GM23248 (cell line): ENCODE measurements at regions not wholly inside any gene's neighbourhood (a gene's known extent, or its start where the extent isn't known, plus 50 kb on each side); places are given as distances from the start of the nearest gene placed in this dataset.

ENCODE experiments used
- DNase-seq: peaks from one replicate; pipeline ENCODE4 v3.0.0-alpha.2; 2015
- H2AFZ ChIP-seq: fragments of 200-600 bp; sonication (generic); 2 replicates; pipeline ENCODE4 v1.6.1; 2016; ENCODE audit warnings: antibody characterized with exemption
- H3F3A ChIP-seq: fragments of 200-600 bp; sonication (generic); 2 replicates; pipeline ENCODE4 v1.6.1; 2016; ENCODE audit warnings: mild to moderate bottlenecking, antibody characterized with exemption, mixed run types; ENCODE audit not compliant: insufficient read depth
- H3K27ac ChIP-seq: fragments of 200-600 bp; sonication (generic); 2 replicates; pipeline ENCODE4 v1.5.1; 2016; ENCODE audit warnings: mild to moderate bottlenecking
- H3K27me3 ChIP-seq: fragments of 200-600 bp; sonication (generic); replicated peaks from 2 replicates; pipeline ENCODE4 v1.6.1; 2016; ENCODE audit warnings: mild to moderate bottlenecking; ENCODE audit not compliant: insufficient read depth
- H3K36me3 ChIP-seq: fragments of 200-600 bp; sonication (generic); 2 replicates; pipeline ENCODE4 v1.6.1; 2016; ENCODE audit warnings: low read depth, mild to moderate bottlenecking
- H3K4me1 ChIP-seq: fragments of 200-600 bp; sonication (generic); 2 replicates; pipeline ENCODE4 v1.6.1; 2016; ENCODE audit warnings: mild to moderate bottlenecking; ENCODE audit not compliant: insufficient read depth
- H3K4me2 ChIP-seq: fragments of 200-600 bp; sonication (generic); one replicate; pipeline ENCODE4 v1.6.1; 2016; ENCODE audit warnings: mild to moderate bottlenecking; ENCODE audit not compliant: unreplicated experiment
- H3K4me3 ChIP-seq: fragments of 200-600 bp; sonication (generic); 2 replicates; pipeline ENCODE4 v1.5.1; 2016; ENCODE audit warnings: mild to moderate bottlenecking
- H3K79me2 ChIP-seq: fragments of 200-600 bp; sonication (generic); 2 replicates; pipeline ENCODE4 v1.6.1; 2016; ENCODE audit warnings: mild to moderate bottlenecking; ENCODE audit not compliant: insufficient read depth
- H3K9ac ChIP-seq: fragments of 200-600 bp; sonication (generic); 2 replicates; pipeline ENCODE4 v1.6.1; 2016; ENCODE audit warnings: mild to moderate bottlenecking
- H3K9me2 ChIP-seq: fragments of 200-600 bp; sonication (generic); 2 replicates; pipeline ENCODE4 v1.6.1; 2016; ENCODE audit warnings: mixed run types, mild to moderate bottlenecking, moderate library complexity; ENCODE audit not compliant: insufficient read depth
- H3K9me3 ChIP-seq: fragments of 200-600 bp; sonication (generic); one replicate; pipeline ENCODE4 v1.6.1; 2017; ENCODE audit warnings: low read depth
- H4K20me1 ChIP-seq: fragments of 200-600 bp; sonication (generic); 2 replicates; pipeline ENCODE4 v1.6.0; 2016; ENCODE audit not compliant: insufficient read depth
- EZH2 ChIP-seq: fragments of 200-600 bp; sonication (generic); IDR thresholded peaks from 2 replicates; pipeline ENCODE4 v1.6.1; 2018; ENCODE audit warnings: antibody characterized with exemption, mild to moderate bottlenecking; ENCODE audit not compliant: insufficient read depth, poor library complexity, severe bottlenecking
- EZH2phosphoT487 ChIP-seq: fragments of 200-600 bp; sonication (generic); IDR thresholded peaks from 2 replicates; pipeline ENCODE4 v1.6.1; 2018; ENCODE audit warnings: antibody characterized with exemption, moderate library complexity, mild to moderate bottlenecking, low read depth; ENCODE audit not compliant: insufficient read depth
- WGBS, 2 experiments: methylation state at CpG; one replicate each; pipeline ENCODE4 v1.1.6; 2015 to 2017; ENCODE audit warnings: low lambda C conversion rate in 2 of 2, low coverage in 1 of 2; ENCODE audit errors: missing lambda C conversion rate in 2 of 2; 5-methylcytosine and 5-hydroxymethylcytosine counted together
- in situ Hi-C: fragments of 300-500 bp; cut with MboI; formaldehyde crosslinking; loops from 2 replicates; pipeline ENCODE4 v1.15.0; 2020

GRCh38 chr1:218616681-218617080, 271.5 kb downstream of the TGFB2 start:
- no peaks in the 10 kb centered on the region for H3K9me3 ChIP-seq
- in situ Hi-C loops, result no loop called here
- no peak overlapping the region for H3K4me3 ChIP-seq
- H3K79me2 ChIP-seq, result no peaks in the 10 kb centered on the region
- WGBS, 2 experiments, result 83 to 95% methylated on average over 1 of the region's 1 CpG
- H2AFZ ChIP-seq, result no peak overlapping the region
- TF ChIP-seq EZH2phosphoT487 (no peak), EZH2 (no peak)
- no peaks in the 10 kb centered on the region for H3K27me3 ChIP-seq
- no peaks in the 10 kb centered on the region for H4K20me1 ChIP-seq
- no peaks in the 10 kb centered on the region for H3K36me3 ChIP-seq
- H3K4me2 ChIP-seq, result no peak overlapping the region
- no peak overlapping the region for H3K9ac ChIP-seq
- no peak overlapping the region for H3K27ac ChIP-seq
- no peaks in the 10 kb centered on the region for H3F3A ChIP-seq
- no peaks in the 10 kb centered on the region for H3K4me1 ChIP-seq
- no peaks in the 10 kb centered on the region for H3K9me2 ChIP-seq
- DNase-seq, result no peak

- no peaks in the 10 kb centered on the region for H3K79me2 ChIP-seq
- no peaks in the 10 kb centered on the region for H3K27me3 ChIP-seq
- no peaks in the 10 kb centered on the region for H3F3A ChIP-seq
- H2AFZ ChIP-seq, result no peak overlapping the region
- in situ Hi-C loops, result no loop called here
- no peak overlapping the region for H3K9ac ChIP-seq
- H3K4me1 ChIP-seq, result no peaks in the 10 kb centered on the region
- DNase-seq, result no peak
- TF ChIP-seq EZH2, result no peak
- no peak for TF ChIP-seq EZH2phosphoT487
- H4K20me1 ChIP-seq, result no peaks in the 10 kb centered on the region
- no peak overlapping the region for H3K4me3 ChIP-seq
- no peak overlapping the region for H3K4me2 ChIP-seq
- H3K9me3 ChIP-seq, result no peaks in the 10 kb centered on the region
- H3K9me2 ChIP-seq, result no peaks in the 10 kb centered on the region
- H3K36me3 ChIP-seq, result no peaks in the 10 kb centered on the region
- no peak overlapping the region for H3K27ac ChIP-seq
Measured at GRCh38 chr1:218617986-218618385, 272.9 kb downstream of the TGFB2 start.

- Histone ChIP-seq H3K9me3 (no peaks in the 10 kb centered on the region), H4K20me1 (no peaks in the 10 kb centered on the region), H3K9me2 (no peaks in the 10 kb centered on the region), H3K4me3 (no peak overlapping the region), H2AFZ (no peak overlapping the region), H3K4me1 (no peaks in the 10 kb centered on the region), H3K36me3 (no peaks in the 10 kb centered on the region), H3K79me2 (no peaks in the 10 kb centered on the region), H3F3A (no peaks in the 10 kb centered on the region), H3K27ac (no peak overlapping the region), H3K4me2 (no peak overlapping the region), H3K27me3 (no peaks in the 10 kb centered on the region), H3K9ac (no peak overlapping the region)
- in situ Hi-C loops, result no loop called here
- 62 to 79% methylated on average over 1 of the region's 1 CpG for WGBS, 2 experiments
- no peak for DNase-seq
- TF ChIP-seq EZH2, result no peak
- no peak for TF ChIP-seq EZH2phosphoT487
Measured at GRCh38 chr1:218620956-218621355, 275.8 kb downstream of the TGFB2 start.

GRCh38 chr1:218624052-218624451, 278.9 kb downstream of the TGFB2 start:
- H3K36me3 ChIP-seq, result no peaks in the 10 kb centered on the region
- H3K27me3 ChIP-seq, result no peaks in the 10 kb centered on the region
- no peak overlapping the region for H3K4me2 ChIP-seq
- no peak for DNase-seq
- H3K79me2 ChIP-seq, result no peaks in the 10 kb centered on the region
- WGBS, 2 experiments, result 84 to 95% methylated on average over 2 of the region's 2 CpGs
- in situ Hi-C loops, result no loop called here
- no peaks in the 10 kb centered on the region for H4K20me1 ChIP-seq
- H3K27ac ChIP-seq, result no peak overlapping the region
- H2AFZ ChIP-seq, result no peak overlapping the region
- no peaks in the 10 kb centered on the region for H3K4me1 ChIP-seq
- TF ChIP-seq EZH2, result no peak
- TF ChIP-seq EZH2phosphoT487, result no peak
- H3K9me3 ChIP-seq, result no peaks in the 10 kb centered on the region
- H3K4me3 ChIP-seq, result no peak overlapping the region
- H3K9ac ChIP-seq, result no peak overlapping the region
- no peaks in the 10 kb centered on the region for H3K9me2 ChIP-seq
- H3F3A ChIP-seq, result no peaks in the 10 kb centered on the region

DNA sequence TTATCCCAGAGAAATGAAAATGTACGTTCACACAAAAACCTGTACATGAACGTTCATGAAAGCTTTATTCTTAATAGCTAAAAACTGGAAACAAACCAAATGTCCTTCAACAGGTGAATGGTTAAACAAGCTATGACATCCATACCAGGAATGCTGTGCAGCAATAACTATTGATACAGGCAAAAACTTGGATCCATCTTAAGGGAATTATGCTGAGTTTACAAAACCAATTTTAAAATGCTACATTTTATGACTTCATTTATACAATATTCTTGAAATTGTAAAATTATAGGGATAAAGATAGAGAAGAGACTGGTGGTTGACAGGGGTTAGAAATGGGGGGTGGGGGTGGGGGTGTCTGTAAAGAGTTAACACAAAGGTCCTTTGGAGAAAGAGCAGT, 280.3 kb downstream of the TGFB2 start:
- no peaks in the 10 kb centered on the region for H3K36me3 ChIP-seq
- H3K9me3 ChIP-seq, result no peaks in the 10 kb centered on the region
- no peaks in the 10 kb centered on the region for H3K4me1 ChIP-seq
- H3K4me3 ChIP-seq, result no peak overlapping the region
- H4K20me1 ChIP-seq, result no peaks in the 10 kb centered on the region
- H3K27ac ChIP-seq, result no peak overlapping the region
- no peaks in the 10 kb centered on the region for H3K27me3 ChIP-seq
- no peaks in the 10 kb centered on the region for H3K79me2 ChIP-seq
- 50 to 51% methylated on average over 2 of the region's 2 CpGs for WGBS, 2 experiments
- H3K4me2 ChIP-seq, result no peak overlapping the region
- H2AFZ ChIP-seq, result no peak overlapping the region
- no peaks in the 10 kb centered on the region for H3F3A ChIP-seq
- H3K9ac ChIP-seq, result no peak overlapping the region
- no peaks in the 10 kb centered on the region for H3K9me2 ChIP-seq
- in situ Hi-C loops, result no loop called here
- TF ChIP-seq EZH2phosphoT487 (no peak), EZH2 (no peak)
- DNase-seq, result no peak
